ENCODE measurements at regions not wholly inside any gene's neighbourhood (a gene's known extent, or its start where the extent isn't known, plus 50 kb on each side); places are given as distances from the start of the nearest gene placed in this dataset.

- no peak for TF ChIP-seq CTCF (IDR thresholded peaks at IDR 0.05)
- TF ChIP-seq POLR2AphosphoS5 (IDR thresholded peaks at IDR 0.05): no peak
These were observed 75.1 kb upstream of the GOT2 start for GRCh38 chr16:58809213-58809612.
